ENCODE measurements at regions not wholly inside any gene's neighbourhood (a gene's known extent, or its start where the extent isn't known, plus 50 kb on each side); places are given as distances from the start of the nearest gene placed in this dataset.

- DNase-seq: no peak
- peak overlapping the region; percentile 53 for H3K27ac Mint-ChIP-seq (ENCODE audit: unreplicated experiment)
- CTCF ChIA-PET: no interaction called here
- H3K4me3 Mint-ChIP-seq (ENCODE audit: low read depth, unreplicated experiment): peak overlapping the region; percentile 26
- TF ChIP-seq, protein P1, sequence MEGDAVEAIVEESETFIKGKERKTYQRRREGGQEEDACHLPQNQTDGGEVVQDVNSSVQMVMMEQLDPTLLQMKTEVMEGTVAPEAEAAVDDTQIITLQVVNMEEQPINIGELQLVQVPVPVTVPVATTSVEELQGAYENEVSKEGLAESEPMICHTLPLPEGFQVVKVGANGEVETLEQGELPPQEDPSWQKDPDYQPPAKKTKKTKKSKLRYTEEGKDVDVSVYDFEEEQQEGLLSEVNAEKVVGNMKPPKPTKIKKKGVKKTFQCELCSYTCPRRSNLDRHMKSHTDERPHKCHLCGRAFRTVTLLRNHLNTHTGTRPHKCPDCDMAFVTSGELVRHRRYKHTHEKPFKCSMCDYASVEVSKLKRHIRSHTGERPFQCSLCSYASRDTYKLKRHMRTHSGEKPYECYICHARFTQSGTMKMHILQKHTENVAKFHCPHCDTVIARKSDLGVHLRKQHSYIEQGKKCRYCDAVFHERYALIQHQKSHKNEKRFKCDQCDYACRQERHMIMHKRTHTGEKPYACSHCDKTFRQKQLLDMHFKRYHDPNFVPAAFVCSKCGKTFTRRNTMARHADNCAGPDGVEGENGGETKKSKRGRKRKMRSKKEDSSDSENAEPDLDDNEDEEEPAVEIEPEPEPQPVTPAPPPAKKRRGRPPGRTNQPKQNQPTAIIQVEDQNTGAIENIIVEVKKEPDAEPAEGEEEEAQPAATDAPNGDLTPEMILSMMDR (IDR thresholded peaks at IDR 0.05; ENCODE audit: unreplicated experiment): no peak
- BruUV-seq (replicated peaks): no TSS peak
- no peaks in the 10 kb centered on the region for H3K27me3 Mint-ChIP-seq (ENCODE audit: unreplicated experiment)
- no peaks in the 10 kb centered on the region for H3K9me3 Mint-ChIP-seq (ENCODE audit: low read depth, unreplicated experiment)
- H3K4me1 Mint-ChIP-seq (ENCODE audit: low read depth, unreplicated experiment): no peaks in the 10 kb centered on the region
- intact Hi-C loops (cut with micrococcal nuclease; ENCODE audit: unreplicated experiment): loop anchor here (10.0 kb wide), 2 partner anchors 169 to 509 kb away; no protein-coding TSS in a partner anchor
- no peaks in the 10 kb centered on the region for H3K36me3 Mint-ChIP-seq (ENCODE audit: insufficient read depth, unreplicated experiment)
Measured at GRCh38 chr1:81053826-81054225, 746.9 kb upstream of the ADGRL2 start.

GRCh38 chr1:81052162-81052561, 748.6 kb upstream of the ADGRL2 start:
- H3K27me3 Mint-ChIP-seq (ENCODE audit: unreplicated experiment): no peaks in the 10 kb centered on the region
- TF ChIP-seq, protein P1 (IDR thresholded peaks at IDR 0.05; ENCODE audit: unreplicated experiment): no peak
- no TSS peak for BruUV-seq (replicated peaks)
- H3K4me3 Mint-ChIP-seq (ENCODE audit: low read depth, unreplicated experiment): no peak overlapping the region
- H3K27ac Mint-ChIP-seq (ENCODE audit: unreplicated experiment): no peak overlapping the region
- intact Hi-C loops (cut with micrococcal nuclease; ENCODE audit: unreplicated experiment): loop anchor here (10.0 kb wide), 2 partner anchors 167 to 507 kb away; no protein-coding TSS in a partner anchor
- no peaks in the 10 kb centered on the region for H3K36me3 Mint-ChIP-seq (ENCODE audit: insufficient read depth, unreplicated experiment)
- H3K4me1 Mint-ChIP-seq (ENCODE audit: low read depth, unreplicated experiment): no peaks in the 10 kb centered on the region
- no peak for DNase-seq
- CTCF ChIA-PET: no interaction called here
- no peaks in the 10 kb centered on the region for H3K9me3 Mint-ChIP-seq (ENCODE audit: low read depth, unreplicated experiment)

GRCh38 chr1:81050390-81050789, 750.3 kb upstream of the ADGRL2 start:
- no TSS peak for BruUV-seq (replicated peaks)
- CTCF ChIA-PET: no interaction called here
- H3K27ac Mint-ChIP-seq (ENCODE audit: unreplicated experiment): no peak overlapping the region

DNA sequence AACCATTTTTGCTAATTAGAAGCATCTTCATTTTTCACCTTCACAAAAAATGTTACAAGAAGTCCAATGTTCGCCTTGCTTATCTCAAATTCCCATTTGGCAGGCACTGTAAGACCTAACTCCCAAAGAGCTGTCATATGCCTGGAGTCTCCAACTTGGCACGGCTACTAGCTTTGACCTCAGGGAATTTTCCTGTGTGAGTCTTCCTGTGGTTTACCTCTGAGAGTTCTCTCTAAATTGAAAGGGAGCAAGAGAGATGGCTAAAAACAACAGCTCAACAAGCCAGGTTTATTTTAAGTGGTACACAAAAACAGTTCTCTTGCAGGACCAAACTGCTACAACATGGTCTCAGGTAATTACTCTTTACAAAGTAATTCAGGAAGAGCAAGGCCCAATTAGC, 756.0 kb upstream of the ADGRL2 start:
- TF ChIP-seq, protein P1 (IDR thresholded peaks at IDR 0.05; ENCODE audit: unreplicated experiment): no peak
- no peak for DNase-seq
- CTCF ChIA-PET: no interaction called here
- Mint-ChIP-seq H3K27me3 (ENCODE audit: unreplicated experiment) (no peaks in the 10 kb centered on the region), H3K4me3 (ENCODE audit: low read depth, unreplicated experiment) (no peak overlapping the region), H3K9me3 (ENCODE audit: low read depth, unreplicated experiment) (no peaks in the 10 kb centered on the region), H3K36me3 (ENCODE audit: insufficient read depth, unreplicated experiment) (no peaks in the 10 kb centered on the region), H3K27ac (ENCODE audit: unreplicated experiment) (no peak overlapping the region), H3K4me1 (ENCODE audit: low read depth, unreplicated experiment) (peaks cover 8% of the 10 kb centered on the region)
- BruUV-seq (replicated peaks): no TSS peak
- intact Hi-C loops (cut with micrococcal nuclease; ENCODE audit: unreplicated experiment): no loop called here

More at GRCh38 chr1:81050390-81050789, 750.3 kb upstream of the ADGRL2 start:
- Mint-ChIP-seq H3K9me3 (ENCODE audit: low read depth, unreplicated experiment) (no peaks in the 10 kb centered on the region), H3K4me1 (ENCODE audit: low read depth, unreplicated experiment) (no peaks in the 10 kb centered on the region), H3K27me3 (ENCODE audit: unreplicated experiment) (no peaks in the 10 kb centered on the region), H3K4me3 (ENCODE audit: low read depth, unreplicated experiment) (no peak overlapping the region), H3K36me3 (ENCODE audit: insufficient read depth, unreplicated experiment) (no peaks in the 10 kb centered on the region)
- TF ChIP-seq, protein P1 (IDR thresholded peaks at IDR 0.05; ENCODE audit: unreplicated experiment): no peak
- intact Hi-C loops (cut with micrococcal nuclease; ENCODE audit: unreplicated experiment): loop anchor here (10.0 kb wide), 2 partner anchors 166 to 506 kb away; no protein-coding TSS in a partner anchor
- DNase-seq: no peak
